ENCODE measurements at regions not wholly inside any gene's neighbourhood (a gene's known extent, or its start where the extent isn't known, plus 50 kb on each side); places are given as distances from the start of the nearest gene placed in this dataset.

GRCh38 chr3:76011121-76011520 lies 225.8 kb upstream of the ZNF717 start:
- DNase-seq: no peak

- no peak for DNase-seq
These were observed 230.1 kb upstream of the ZNF717 start for GRCh38 chr3:76015496-76015895.

GRCh38 chr3:76016111-76016510 lies 230.8 kb upstream of the ZNF717 start:
- no peak for DNase-seq

- DNase-seq: no peak
These were observed 231.6 kb upstream of the ZNF717 start for GRCh38 chr3:76016769-76017439.

- no peak for DNase-seq
These were observed 236.0 kb upstream of the ZNF717 start for GRCh38 chr3:76021376-76021775.

GRCh38 chr3:76024640-76025039 lies 239.3 kb upstream of the ZNF717 start:
- no peak for DNase-seq

GRCh38 chr3:76025561-76025960 lies 240.2 kb upstream of the ZNF717 start:
- DNase-seq: no peak

- no peak for DNase-seq
These were observed 241.0 kb upstream of the ZNF717 start for GRCh38 chr3:76026379-76026778.

GRCh38 chr3:76028774-76029173 lies 243.4 kb upstream of the ZNF717 start:
- DNase-seq: no peak

GRCh38 chr3:76034649-76035048 lies 249.3 kb upstream of the ZNF717 start:
- DNase-seq: no peak

GRCh38 chr3:76035117-76035516 lies 249.8 kb upstream of the ZNF717 start:
- no peak for DNase-seq

GRCh38 chr3:76038949-76039348 lies 253.6 kb upstream of the ZNF717 start:
- no peak for DNase-seq

GRCh38 chr3:76039431-76039830 lies 254.1 kb upstream of the ZNF717 start:
- no peak for DNase-seq

- no peak for DNase-seq
These were observed 255.6 kb upstream of the ZNF717 start for GRCh38 chr3:76040946-76041345.

GRCh38 chr3:76043746-76044145 lies 258.4 kb upstream of the ZNF717 start:
- no peak for DNase-seq

- DNase-seq: no peak
These were observed 259.6 kb upstream of the ZNF717 start for GRCh38 chr3:76044601-76045600.

GRCh38 chr3:76047368-76047767 lies 262.0 kb upstream of the ZNF717 start:
- DNase-seq: no peak

GRCh38 chr3:76049776-76050175 lies 264.4 kb upstream of the ZNF717 start:
- no peak for DNase-seq

- DNase-seq: no peak
These were observed 265.8 kb upstream of the ZNF717 start for GRCh38 chr3:76051145-76051544.

GRCh38 chr3:76054404-76054803 lies 269.1 kb upstream of the ZNF717 start:
- no peak for DNase-seq

GRCh38 chr3:76061654-76062053 lies 276.3 kb upstream of the ZNF717 start:
- DNase-seq: no peak

- no peak for DNase-seq
These were observed 277.7 kb upstream of the ZNF717 start for GRCh38 chr3:76063019-76063418.

GRCh38 chr3:76063811-76064210 lies 278.5 kb upstream of the ZNF717 start:
- DNase-seq: no peak

- DNase-seq: peak; percentile 28
These were observed 280.6 kb upstream of the ZNF717 start for GRCh38 chr3:76065964-76066363.

Measured in NCI-H2081 treated with DMSO at 0.1 percent for 48 hours (cell line).